ENCODE measurements at regions not wholly inside any gene's neighbourhood (a gene's known extent, or its start where the extent isn't known, plus 50 kb on each side); places are given as distances from the start of the nearest gene placed in this dataset.
"Not testable (repeated sequence)": the region's sequence is repeated elsewhere in the genome, so short reads cannot be mapped to it uniquely, and the experiment has no call there.

DNA sequence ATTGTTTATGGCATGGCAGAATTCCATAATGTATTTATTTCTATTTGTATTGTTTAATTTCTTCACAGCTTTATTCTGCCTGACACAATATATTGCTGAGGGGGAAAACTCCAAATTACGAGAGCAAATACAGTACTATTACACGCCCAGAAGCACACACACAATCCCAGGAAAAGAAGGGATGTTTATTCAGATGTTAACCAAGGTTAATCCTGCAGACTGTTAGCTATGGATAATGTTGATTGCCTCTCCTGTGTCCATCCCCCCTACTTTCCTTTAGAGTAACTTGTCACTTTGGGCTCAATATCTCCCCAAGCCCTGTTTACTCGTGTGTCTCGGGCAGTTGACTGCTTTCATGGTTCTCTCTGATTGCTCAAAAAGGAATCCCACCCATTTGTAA lies 84.2 kb upstream of the ERCC6L2 start:
- in situ Hi-C loops (cut with HindIII; ENCODE audit: low pct_unique_long_range_greater_than_20kb, low sequenced_read_pairs) = no loop called here
- no peak for DNase-seq (ENCODE audit: low read depth)

DNA sequence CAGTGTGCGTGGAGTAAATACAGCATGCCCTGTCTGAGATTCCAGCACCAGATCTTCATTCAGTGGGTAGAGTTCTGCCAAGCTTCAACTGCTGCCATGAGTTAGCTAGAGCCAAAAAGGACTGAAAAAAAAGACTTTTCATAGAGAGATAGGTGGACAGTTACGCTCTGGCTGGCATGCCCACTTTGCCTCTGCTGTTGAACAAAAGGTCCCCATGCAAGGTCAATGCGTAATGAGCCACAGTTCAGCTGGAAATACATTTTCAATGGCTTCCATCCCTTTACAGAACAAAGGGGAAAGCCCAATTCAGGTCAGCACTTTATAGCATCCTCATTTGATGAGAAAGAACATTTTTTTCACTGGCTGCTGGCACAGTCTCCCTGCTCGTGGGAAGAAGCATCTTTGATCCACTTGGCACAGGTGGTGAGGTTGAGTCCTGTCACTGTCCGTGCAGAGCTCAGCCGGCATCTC lies 86.9 kb upstream of the ERCC6L2 start:
- DNase-seq (ENCODE audit: low read depth) = no peak
- in situ Hi-C loops (cut with HindIII; ENCODE audit: low pct_unique_long_range_greater_than_20kb, low sequenced_read_pairs) = no loop called here

DNA sequence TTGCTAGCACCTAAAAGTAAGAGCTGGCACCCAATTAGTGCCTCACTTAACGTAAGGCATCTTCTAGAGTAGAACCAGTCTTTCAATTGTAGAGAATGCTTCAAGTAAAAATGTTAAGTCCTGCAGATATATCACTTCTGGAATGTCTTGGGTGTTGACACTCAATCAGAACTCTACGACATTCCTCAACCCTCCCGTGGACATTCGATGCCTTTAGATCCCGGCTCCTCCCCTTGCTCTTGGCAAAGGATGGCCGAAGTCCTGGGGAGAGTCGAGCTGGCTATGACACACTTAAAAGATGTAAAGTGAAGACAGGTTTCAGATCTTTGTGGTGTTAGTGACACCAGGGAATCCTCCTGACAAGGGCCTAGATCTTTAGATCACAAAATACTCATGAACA lies 87.5 kb upstream of the ERCC6L2 start:
- DNase-seq (ENCODE audit: low read depth) = no peak
- in situ Hi-C loops (cut with HindIII; ENCODE audit: low pct_unique_long_range_greater_than_20kb, low sequenced_read_pairs) = no loop called here

DNA sequence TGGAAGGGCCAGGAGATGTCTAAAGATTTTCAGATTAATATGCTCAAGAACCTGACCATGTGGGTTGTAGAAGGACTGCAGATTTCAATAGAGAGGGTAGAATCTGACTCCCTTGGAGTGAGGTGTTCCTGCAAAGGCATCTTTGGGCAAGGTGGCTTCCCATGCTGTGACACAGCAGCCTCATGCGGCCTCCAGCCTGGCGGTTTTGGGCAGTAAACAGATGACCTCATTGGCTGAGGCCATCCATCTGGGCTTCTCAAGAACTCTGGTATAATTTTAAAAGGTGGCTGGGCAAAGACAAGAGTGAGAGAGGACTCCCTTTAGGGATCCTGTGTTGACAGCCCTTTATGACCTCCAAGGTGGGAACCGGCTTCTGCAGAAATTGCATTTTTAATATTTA lies 90.3 kb upstream of the ERCC6L2 start:
- DNase-seq (ENCODE audit: low read depth) = no peak
- in situ Hi-C loops (cut with HindIII; ENCODE audit: low pct_unique_long_range_greater_than_20kb, low sequenced_read_pairs) = no loop called here

DNA sequence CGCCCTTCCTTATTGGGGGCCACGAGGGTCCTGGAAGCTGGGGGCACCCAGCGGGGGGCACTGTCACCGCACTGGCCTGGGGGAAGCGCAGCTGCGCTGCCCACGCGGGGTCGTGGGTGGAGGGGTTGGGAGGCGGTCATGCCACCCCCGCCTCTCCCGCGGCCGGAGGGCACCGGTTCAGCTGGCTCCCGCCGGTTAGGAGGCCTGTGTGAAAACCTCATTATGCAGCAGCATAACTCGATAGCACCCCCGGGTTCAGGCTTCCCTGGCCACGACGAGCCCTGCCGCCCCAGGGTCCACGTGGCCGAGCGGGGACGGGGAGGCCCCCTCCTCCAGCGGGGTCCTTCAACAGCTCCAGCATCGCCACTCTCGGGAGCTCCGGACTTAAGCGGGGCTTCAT lies 91.2 kb upstream of the ERCC6L2 start:
- in situ Hi-C loops (cut with HindIII; ENCODE audit: low pct_unique_long_range_greater_than_20kb, low sequenced_read_pairs) = no loop called here
- DNase-seq (ENCODE audit: low read depth) = no peak

DNA sequence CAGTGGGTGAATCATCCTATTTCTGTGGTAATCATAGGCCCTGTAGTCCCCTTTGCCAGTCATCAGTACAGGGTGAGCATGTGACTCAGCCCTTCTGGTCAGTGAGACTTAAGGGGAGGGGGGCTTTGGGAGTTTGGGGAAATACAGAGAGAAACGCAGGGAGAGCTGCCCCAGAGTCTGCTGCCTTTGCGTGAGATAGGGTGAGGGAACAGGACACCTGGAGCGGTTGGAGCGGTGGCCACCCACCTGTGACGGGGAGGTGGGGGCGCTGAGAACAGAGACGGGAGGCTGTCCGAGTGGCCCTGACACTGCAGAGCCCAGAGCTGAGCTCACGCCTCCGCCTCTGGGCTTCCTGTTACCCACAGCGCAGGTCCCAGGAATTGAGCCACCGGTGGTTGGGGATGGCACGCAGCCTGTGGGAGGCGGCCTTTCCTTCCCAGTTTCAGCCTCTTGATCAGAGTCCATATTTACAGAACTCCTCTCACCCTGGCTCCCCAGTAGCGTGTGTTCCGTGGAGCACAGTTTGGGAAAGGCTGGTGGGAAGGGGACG lies 92.0 kb upstream of the ERCC6L2 start:
- DNase-seq (ENCODE audit: low read depth) = no peak
- in situ Hi-C loops (cut with HindIII; ENCODE audit: low pct_unique_long_range_greater_than_20kb, low sequenced_read_pairs) = no loop called here

DNA sequence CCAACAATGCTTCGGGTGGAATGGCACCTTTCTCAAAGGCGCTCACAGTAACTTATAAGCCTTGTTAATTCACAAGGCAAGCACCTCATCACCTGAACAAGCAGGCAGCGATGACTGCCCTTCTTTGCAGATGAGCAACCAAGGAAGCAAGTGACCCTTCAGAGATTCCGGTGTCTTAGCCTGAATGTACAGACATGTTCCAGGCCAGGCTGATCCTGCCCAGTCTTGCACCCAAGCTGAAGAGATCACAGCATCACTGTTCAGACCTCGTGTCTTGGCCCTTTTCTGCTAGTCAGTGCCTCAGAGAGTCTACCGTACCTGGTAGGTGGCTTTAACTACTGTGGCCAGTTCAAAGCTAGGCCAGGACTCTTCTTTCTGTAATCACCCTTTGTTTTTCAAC lies 94.7 kb upstream of the ERCC6L2 start:
- in situ Hi-C loops (cut with HindIII; ENCODE audit: low pct_unique_long_range_greater_than_20kb, low sequenced_read_pairs) = no loop called here
- DNase-seq (ENCODE audit: low read depth) = no peak

DNA sequence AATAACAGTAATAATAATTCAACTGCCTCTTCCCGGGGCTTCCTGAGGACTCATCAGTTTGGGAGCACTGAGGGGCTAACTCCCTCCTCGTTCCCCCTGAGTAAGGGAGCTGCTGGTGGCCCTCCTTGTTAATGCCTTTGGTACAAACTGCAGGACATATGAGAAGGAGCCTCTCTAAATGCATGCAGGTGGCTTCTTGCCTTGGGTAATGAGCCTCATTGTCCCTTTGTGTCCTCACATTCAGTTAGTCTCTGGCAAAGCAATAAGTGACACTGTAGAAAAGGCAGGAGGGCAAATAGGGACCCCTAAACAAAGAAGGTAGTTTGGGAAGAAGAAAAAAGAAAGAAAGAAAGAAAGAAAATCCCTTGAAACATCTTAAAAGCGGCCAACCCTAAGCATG lies 95.4 kb upstream of the ERCC6L2 start:
- in situ Hi-C loops (cut with HindIII; ENCODE audit: low pct_unique_long_range_greater_than_20kb, low sequenced_read_pairs) = no loop called here
- DNase-seq (ENCODE audit: low read depth) = no peak

DNA sequence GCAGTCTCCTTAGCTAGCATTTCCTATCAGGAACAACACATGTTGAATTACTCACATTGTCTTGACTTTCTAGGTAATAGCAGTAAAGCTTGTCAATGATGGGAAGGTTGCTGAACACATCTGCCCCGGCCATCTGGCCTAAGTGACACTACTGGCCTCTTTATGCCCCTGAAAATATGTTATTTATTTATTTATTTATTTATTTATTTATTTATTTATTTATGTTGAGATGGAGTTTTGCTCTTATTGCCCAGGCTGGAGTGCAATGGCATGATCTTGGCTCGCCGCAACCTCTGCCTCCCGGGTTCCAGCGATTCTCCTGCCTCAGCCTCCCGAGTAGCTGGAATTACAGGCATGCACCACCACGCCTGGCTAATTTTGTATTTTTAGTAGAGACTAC lies 95.9 kb upstream of the ERCC6L2 start:
- DNase-seq (ENCODE audit: low read depth); in situ Hi-C loops (cut with HindIII; ENCODE audit: low pct_unique_long_range_greater_than_20kb, low sequenced_read_pairs): not testable (repeated sequence)

DNA sequence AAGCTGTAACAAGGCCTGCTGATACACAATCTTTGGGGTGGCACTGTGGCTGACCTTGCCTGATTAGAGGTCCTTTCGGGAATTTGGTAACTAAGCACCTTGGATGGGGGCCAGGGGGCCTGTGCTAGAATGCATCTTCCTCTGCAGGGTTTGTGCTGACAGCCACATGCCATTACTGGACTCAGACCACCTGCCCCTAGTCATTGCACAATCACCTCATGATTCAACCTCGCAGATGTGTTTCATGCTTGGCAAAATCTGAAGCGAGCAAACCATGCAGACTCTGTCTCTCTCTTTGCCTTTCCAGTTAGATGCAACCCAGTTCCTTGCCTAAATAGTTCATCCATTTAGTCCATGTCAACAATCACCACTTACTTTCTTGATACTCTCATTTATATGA lies 96.5 kb upstream of the ERCC6L2 start:
- DNase-seq (ENCODE audit: low read depth) = no peak
- in situ Hi-C loops (cut with HindIII; ENCODE audit: low pct_unique_long_range_greater_than_20kb, low sequenced_read_pairs) = no loop called here

DNA sequence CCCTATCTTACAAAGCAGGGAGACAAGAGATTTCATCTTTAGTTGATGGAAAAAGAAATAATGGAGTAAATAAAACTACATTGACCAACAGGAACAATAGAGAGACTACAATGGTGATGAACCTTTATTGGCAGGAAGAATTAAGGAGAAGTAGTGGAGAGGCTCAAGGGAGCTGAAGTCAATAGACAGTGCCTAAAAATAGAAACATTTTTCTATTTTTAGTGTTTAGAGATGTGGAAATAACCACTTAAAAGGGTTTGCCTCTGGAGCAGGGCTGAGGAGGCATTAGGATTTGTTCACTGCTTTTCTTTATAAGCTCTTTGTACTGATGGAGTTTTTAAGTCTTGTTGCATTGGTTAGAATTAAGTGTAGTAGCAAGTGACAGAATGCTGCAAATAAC lies 98.4 kb upstream of the ERCC6L2 start:
- in situ Hi-C loops (cut with HindIII; ENCODE audit: low pct_unique_long_range_greater_than_20kb, low sequenced_read_pairs) = no loop called here

DNA sequence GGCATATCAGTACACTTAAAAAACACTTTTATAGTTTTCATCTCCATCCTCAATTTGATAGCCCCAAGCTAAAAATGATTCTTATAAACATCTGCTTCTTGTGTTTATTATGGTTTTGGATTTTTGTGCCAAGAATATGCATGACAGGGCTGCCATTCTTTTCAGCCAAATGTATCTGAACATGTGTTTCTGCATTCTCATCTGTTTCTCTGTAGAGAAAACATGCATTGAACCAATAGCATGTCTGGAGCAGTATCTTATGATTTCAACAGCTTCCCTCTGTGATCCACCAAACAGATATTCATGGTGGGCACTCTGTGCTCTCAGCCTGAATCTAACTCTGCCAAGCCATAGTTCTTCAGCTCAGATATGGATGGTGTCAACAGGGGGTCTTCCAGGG lies 99.3 kb upstream of the ERCC6L2 start:
- in situ Hi-C loops (cut with HindIII; ENCODE audit: low pct_unique_long_range_greater_than_20kb, low sequenced_read_pairs) = no loop called here
- DNase-seq (ENCODE audit: low read depth) = no peak

More for the DNA sequence above, 98.4 kb upstream of the ERCC6L2 start:
- DNase-seq (ENCODE audit: low read depth) = no peak

DNA sequence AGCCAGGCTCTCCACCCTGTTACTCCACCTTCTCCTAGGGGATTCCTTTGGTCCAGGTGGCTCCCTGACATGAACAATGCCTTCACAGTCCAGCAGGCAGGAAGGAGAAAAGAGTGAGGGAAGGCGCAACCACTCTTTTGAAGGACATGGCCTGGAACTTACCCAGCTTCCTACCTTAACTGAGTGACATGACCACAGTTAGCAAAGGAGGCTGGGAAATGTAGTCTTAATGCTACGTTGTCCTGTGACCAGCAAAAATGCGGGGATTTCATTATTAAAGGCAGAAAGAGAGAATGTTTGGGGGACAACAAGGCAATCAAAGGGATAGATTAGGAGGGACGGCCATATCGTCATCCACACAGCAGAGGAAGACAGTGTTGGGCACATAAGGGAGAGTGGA lies 100.3 kb upstream of the ERCC6L2 start:
- no peak for DNase-seq (ENCODE audit: low read depth)
- in situ Hi-C loops (cut with HindIII; ENCODE audit: low pct_unique_long_range_greater_than_20kb, low sequenced_read_pairs) = no loop called here

DNA sequence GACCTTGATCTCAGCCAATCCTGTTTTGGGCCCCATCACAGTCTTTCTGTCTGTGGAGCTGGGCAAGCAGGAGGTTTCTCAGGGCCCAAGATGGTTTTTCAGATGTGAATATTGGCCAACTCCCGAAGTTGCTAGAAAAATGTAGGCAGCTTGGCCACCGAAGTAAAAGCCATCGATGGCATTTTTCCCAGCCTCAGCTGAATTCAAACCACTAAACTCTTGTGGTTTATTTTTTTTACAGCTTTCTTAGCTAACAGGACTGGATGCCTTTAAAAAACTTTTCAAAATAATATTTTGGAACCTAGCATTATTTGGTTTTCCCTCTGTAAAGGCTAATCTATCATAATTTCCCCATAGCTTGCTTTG lies 102.5 kb upstream of the ERCC6L2 start:
- in situ Hi-C loops (cut with HindIII; ENCODE audit: low pct_unique_long_range_greater_than_20kb, low sequenced_read_pairs) = no loop called here
- DNase-seq (ENCODE audit: low read depth) = no peak

DNA sequence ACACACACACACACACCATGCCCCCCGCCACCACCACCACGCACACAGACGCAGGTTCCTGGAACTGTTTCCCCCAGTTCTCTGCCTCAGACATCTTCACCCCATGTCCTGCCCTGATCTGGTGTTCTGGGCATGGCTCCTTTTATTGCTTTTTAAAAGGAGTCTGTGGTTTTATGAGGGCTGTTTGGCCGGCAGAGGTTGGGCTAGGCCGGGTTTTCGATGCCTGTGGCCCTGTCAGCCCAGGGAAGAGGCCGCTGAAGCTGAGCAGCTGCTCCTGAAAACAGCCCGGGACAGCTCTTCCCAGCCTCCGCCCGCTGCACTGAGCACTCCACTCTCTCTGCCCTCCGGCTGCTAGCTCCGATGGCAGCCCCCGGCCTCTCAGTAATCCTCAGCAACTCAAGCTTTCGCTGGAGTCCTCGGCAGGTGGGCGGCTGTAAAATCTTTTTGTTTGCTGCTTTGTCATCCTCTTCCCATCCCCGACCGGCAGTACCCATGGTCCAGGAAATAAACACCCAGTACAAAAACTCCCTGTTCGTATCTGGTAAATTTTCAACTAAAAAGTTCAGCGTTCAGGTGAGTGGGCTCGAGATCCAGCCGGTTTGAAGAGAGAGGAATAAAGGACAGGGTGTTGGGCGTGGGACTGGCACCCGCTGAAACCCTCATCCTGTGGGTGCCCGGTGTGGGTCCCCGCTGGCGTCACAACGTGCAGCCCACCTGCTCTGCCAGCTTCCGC lies 103.0 kb upstream of the ERCC6L2 start:
- DNase-seq (ENCODE audit: low read depth) = no peak
- in situ Hi-C loops (cut with HindIII; ENCODE audit: low pct_unique_long_range_greater_than_20kb, low sequenced_read_pairs) = no loop called here

DNA sequence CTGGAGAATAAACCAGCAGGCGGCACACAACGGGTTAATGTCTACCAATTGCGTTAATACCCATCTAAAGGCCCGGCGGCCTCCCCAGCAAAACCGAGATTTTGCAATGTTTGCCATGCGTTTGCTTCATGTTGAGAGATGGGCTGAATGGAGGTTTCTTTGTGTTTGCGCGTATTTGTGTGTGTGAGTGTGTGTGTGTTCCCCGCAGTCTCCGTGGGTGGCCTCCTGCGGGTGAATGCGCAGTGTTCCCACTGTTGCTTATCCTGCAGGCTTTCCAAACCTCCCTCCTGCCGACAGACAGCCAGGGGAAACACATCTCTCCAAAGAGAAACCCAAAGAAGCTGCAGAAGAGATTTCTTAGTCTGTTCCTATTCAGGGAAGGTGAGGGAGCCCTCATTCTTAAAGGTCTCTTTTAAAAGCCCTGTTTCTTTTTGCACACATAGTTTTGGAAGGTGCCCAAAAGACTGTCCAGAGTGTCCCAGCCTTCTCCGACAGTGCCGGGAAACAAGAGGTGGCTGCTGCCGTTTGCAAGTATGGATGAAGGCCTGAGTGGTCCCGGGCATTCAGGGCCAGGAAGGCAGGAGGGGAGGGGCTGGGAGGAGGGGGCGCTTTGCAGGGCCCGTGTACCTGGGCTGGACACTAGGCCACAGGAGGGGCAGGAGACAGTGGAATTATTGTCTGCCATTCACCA lies 103.8 kb upstream of the ERCC6L2 start:
- in situ Hi-C loops (cut with HindIII; ENCODE audit: low pct_unique_long_range_greater_than_20kb, low sequenced_read_pairs) = no loop called here
- DNase-seq (ENCODE audit: low read depth) = no peak

DNA sequence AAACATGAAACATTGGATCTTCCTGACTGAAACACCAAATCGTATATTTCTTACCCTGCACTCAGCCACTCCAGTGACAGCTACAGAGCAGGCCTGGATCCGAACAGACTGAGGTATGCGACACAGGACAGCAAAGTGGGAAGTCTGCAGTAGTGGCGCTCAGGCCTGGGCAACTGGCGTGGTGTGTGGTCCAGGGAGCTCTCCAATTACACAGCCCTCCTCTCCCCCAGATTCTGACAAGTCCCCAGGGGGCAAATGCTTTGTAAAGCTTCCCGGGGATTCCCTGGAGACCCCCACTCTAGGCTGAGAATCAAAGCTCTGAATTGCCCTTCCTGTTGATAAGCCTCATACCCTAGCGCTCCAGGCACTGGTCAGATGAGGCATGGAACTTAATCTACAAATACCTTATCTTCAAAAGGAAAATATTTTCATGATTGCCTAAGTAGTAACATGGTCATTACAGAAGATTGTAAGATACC lies 104.8 kb upstream of the ERCC6L2 start:
- no peak for DNase-seq (ENCODE audit: low read depth)
- in situ Hi-C loops (cut with HindIII; ENCODE audit: low pct_unique_long_range_greater_than_20kb, low sequenced_read_pairs) = no loop called here

DNA sequence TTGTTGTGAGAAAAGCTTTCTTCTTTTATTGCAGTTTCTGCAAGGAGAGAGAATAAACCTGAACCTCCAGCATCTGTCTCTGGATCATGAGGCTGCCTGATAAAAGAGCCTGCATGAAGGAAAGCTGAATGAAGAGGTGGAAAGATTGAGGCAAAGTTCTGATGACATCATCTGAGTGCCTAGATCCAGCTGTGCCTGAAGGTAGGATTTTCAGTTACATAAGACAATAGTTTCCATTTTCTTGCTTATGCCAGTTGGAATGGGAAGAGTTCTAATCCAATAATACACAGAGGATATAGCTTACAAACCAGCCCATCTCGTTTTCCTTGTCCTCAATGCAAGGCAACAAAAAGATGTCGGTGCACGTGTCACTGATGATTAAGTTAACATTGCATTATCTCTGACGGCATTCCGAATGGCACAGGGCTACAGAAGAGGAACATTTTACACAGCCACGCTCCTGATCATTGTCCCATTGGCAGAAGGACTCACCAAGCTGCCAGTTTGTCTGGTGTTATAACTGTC lies 105.5 kb upstream of the ERCC6L2 start:
- no peak for DNase-seq (ENCODE audit: low read depth)
- in situ Hi-C loops (cut with HindIII; ENCODE audit: low pct_unique_long_range_greater_than_20kb, low sequenced_read_pairs) = no loop called here

DNA sequence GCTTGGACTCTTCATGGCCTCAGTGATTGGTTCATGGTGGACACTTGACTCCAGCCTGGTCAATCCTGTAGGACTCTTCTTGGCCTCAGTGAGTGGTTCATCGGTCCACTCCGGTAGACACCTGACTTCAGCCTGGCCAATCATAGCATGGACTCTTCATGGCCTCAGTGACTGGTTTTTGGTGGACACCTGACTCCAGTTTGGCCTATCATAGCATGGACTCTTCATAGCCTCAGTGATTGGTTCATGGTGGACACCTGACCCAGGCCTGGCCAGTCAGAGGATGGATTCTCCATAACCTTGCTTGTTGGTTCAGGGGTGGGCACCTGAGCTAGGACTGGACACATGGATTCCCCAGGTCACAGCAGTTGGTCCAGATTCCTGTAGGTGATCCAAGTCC lies 106.0 kb upstream of the ERCC6L2 start:
- no peak for DNase-seq (ENCODE audit: low read depth)
- in situ Hi-C loops (cut with HindIII; ENCODE audit: low pct_unique_long_range_greater_than_20kb, low sequenced_read_pairs) = no loop called here
